GM12878 (cell line): ENCODE measurements at regions not wholly inside any gene's neighbourhood (a gene's known extent, or its start where the extent isn't known, plus 50 kb on each side); places are given as distances from the start of the nearest gene placed in this dataset.

Experiments
- MYB ChIP-seq: fragments of 150-350 bp; IDR thresholded peaks from 2 replicates; pipeline ENCODE4 v1.6.1; 2014; ENCODE audit warnings: mild to moderate bottlenecking, low read depth, low read length, borderline replicate concordance
- RFX5 ChIP-seq: IDR thresholded peaks from 2 replicates; pipeline ENCODE4 v1.6.1; 2011; ENCODE audit warnings: low read depth, low read length, improper control_type of control experiment
- TF ChIP-seq, protein P1 (sequence below): fragments of 450-650 bp; formaldehyde crosslinking; IDR thresholded peaks from 2 replicates; pipeline ENCODE4 v1.5.0; 2022; ENCODE audit warnings: mild to moderate bottlenecking, missing genetic modification characterization
- TF ChIP-seq, protein P2 (sequence below): fragments of 450-650 bp; IDR thresholded peaks from 2 replicates; pipeline ENCODE4 v1.6.1; 2018; ENCODE audit warnings: mild to moderate bottlenecking, low read depth, moderate library complexity; ENCODE audit not compliant: partially characterized antibody
- TF ChIP-seq, protein P3 (sequence below): fragments of 450-650 bp; IDR thresholded peaks from 2 replicates; pipeline ENCODE4 v1.6.1; 2017; ENCODE audit warnings: mild to moderate bottlenecking, moderate library complexity
- TF ChIP-seq, protein P4 (sequence below): IDR thresholded peaks from 2 replicates; pipeline ENCODE4 v1.6.1; 2011; ENCODE audit warnings: borderline replicate concordance, low read depth, mild to moderate bottlenecking, moderate library complexity, low read length; ENCODE audit not compliant: insufficient read depth, poor library complexity, severe bottlenecking

DNA sequence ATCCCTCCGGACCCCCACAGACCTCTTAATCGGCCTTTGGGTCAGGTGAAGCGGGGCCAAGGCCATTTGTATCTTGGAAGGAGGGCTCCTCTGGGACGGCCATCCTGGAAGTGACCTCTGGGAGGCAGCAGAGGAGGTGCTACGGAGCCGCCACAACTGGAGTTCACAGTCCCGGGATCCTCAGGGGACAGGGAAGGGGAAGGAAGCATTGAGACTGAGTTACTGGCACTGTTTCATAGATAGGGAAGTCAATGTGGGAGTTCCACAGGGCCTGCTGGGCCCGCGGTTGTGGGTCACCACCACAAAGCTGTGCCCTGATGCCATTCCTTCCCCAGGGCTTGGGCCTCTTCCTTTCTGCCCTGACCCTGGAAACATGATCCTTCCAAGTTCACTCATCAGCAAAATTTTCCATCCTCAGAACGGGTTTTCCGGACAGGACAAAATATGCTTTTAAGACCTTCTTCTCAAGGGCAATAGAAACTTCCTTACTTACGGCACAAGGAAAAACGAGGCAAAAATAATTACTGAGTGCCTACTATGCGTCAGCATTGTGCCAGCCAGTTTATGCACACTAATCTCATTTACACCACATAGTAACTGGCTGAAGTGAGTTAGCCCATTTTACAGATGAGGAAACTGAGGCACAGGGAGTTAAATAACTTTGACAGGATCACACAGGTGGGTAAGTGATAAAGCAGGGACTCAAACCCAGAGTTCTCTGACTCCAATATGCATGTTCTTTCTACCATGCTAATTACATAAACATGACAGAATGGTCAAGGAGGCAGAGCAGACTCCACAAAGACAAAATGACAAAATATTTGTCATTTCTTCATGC lies 143.8 kb downstream of the UNC5CL start (continued):
- TF ChIP-seq MYB (no peak), RFX5 (no peak)
- TF ChIP-seq, protein P1, sequence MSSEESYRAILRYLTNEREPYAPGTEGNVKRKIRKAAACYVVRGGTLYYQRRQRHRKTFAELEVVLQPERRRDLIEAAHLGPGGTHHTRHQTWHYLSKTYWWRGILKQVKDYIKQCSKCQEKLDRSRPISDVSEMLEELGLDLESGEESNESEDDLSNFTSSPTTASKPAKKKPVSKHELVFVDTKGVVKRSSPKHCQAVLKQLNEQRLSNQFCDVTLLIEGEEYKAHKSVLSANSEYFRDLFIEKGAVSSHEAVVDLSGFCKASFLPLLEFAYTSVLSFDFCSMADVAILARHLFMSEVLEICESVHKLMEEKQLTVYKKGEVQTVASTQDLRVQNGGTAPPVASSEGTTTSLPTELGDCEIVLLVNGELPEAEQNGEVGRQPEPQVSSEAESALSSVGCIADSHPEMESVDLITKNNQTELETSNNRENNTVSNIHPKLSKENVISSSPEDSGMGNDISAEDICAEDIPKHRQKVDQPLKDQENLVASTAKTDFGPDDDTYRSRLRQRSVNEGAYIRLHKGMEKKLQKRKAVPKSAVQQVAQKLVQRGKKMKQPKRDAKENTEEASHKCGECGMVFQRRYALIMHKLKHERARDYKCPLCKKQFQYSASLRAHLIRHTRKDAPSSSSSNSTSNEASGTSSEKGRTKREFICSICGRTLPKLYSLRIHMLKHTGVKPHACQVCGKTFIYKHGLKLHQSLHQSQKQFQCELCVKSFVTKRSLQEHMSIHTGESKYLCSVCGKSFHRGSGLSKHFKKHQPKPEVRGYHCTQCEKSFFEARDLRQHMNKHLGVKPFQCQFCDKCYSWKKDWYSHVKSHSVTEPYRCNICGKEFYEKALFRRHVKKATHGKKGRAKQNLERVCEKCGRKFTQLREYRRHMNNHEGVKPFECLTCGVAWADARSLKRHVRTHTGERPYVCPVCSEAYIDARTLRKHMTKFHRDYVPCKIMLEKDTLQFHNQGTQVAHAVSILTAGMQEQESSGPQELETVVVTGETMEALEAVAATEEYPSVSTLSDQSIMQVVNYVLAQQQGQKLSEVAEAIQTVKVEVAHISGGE = no peak
- TF ChIP-seq, protein P2, sequence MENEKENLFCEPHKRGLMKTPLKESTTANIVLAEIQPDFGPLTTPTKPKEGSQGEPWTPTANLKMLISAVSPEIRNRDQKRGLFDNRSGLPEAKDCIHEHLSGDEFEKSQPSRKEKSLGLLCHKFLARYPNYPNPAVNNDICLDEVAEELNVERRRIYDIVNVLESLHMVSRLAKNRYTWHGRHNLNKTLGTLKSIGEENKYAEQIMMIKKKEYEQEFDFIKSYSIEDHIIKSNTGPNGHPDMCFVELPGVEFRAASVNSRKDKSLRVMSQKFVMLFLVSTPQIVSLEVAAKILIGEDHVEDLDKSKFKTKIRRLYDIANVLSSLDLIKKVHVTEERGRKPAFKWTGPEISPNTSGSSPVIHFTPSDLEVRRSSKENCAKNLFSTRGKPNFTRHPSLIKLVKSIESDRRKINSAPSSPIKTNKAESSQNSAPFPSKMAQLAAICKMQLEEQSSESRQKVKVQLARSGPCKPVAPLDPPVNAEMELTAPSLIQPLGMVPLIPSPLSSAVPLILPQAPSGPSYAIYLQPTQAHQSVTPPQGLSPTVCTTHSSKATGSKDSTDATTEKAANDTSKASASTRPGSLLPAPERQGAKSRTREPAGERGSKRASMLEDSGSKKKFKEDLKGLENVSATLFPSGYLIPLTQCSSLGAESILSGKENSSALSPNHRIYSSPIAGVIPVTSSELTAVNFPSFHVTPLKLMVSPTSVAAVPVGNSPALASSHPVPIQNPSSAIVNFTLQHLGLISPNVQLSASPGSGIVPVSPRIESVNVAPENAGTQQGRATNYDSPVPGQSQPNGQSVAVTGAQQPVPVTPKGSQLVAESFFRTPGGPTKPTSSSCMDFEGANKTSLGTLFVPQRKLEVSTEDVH = no peak
- TF ChIP-seq, protein P3, sequence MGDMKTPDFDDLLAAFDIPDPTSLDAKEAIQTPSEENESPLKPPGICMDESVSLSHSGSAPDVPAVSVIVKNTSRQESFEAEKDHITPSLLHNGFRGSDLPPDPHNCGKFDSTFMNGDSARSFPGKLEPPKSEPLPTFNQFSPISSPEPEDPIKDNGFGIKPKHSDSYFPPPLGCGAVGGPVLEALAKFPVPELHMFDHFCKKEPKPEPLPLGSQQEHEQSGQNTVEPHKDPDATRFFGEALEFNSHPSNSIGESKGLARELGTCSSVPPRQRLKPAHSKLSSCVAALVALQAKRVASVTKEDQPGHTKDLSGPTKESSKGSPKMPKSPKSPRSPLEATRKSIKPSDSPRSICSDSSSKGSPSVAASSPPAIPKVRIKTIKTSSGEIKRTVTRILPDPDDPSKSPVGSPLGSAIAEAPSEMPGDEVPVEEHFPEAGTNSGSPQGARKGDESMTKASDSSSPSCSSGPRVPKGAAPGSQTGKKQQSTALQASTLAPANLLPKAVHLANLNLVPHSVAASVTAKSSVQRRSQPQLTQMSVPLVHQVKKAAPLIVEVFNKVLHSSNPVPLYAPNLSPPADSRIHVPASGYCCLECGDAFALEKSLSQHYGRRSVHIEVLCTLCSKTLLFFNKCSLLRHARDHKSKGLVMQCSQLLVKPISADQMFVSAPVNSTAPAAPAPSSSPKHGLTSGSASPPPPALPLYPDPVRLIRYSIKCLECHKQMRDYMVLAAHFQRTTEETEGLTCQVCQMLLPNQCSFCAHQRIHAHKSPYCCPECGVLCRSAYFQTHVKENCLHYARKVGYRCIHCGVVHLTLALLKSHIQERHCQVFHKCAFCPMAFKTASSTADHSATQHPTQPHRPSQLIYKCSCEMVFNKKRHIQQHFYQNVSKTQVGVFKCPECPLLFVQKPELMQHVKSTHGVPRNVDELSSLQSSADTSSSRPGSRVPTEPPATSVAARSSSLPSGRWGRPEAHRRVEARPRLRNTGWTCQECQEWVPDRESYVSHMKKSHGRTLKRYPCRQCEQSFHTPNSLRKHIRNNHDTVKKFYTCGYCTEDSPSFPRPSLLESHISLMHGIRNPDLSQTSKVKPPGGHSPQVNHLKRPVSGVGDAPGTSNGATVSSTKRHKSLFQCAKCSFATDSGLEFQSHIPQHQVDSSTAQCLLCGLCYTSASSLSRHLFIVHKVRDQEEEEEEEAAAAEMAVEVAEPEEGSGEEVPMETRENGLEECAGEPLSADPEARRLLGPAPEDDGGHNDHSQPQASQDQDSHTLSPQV = no peak
- TF ChIP-seq, protein P4, sequence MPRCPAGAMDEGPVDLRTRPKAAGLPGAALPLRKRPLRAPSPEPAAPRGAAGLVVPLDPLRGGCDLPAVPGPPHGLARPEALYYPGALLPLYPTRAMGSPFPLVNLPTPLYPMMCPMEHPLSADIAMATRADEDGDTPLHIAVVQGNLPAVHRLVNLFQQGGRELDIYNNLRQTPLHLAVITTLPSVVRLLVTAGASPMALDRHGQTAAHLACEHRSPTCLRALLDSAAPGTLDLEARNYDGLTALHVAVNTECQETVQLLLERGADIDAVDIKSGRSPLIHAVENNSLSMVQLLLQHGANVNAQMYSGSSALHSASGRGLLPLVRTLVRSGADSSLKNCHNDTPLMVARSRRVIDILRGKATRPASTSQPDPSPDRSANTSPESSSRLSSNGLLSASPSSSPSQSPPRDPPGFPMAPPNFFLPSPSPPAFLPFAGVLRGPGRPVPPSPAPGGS = no peak
